NCI-H2196 (cell line): ENCODE measurements at regions not wholly inside any gene's neighbourhood (a gene's known extent, or its start where the extent isn't known, plus 50 kb on each side); places are given as distances from the start of the nearest gene placed in this dataset.

Source experiments
- DNase-seq: peaks from one replicate; lab custom pipeline; 2025; ENCODE audit not compliant: unreplicated experiment; lab: John Stamatoyannopoulos, UW

- no peak for DNase-seq
Measured at GRCh38 chr3:162103808-162104207, 607.2 kb downstream of the OTOL1 start.

- DNase-seq: no peak
Measured at GRCh38 chr3:162111861-162112260, 615.3 kb downstream of the OTOL1 start.

- no peak for DNase-seq
Measured at GRCh38 chr3:162112719-162113118, 616.1 kb downstream of the OTOL1 start.

- DNase-seq: no peak
Measured at GRCh38 chr3:162117961-162118360, 621.4 kb downstream of the OTOL1 start.

GRCh38 chr3:162119651-162120050, 623.0 kb downstream of the OTOL1 start:
- DNase-seq: no peak

- DNase-seq: no peak
Measured at GRCh38 chr3:162122405-162122804, 625.8 kb downstream of the OTOL1 start.

GRCh38 chr3:162125790-162126189, 629.2 kb downstream of the OTOL1 start:
- no peak for DNase-seq

- no peak for DNase-seq
Measured at GRCh38 chr3:162130582-162130981, 634.0 kb downstream of the OTOL1 start.

GRCh38 chr3:162132981-162133380, 636.4 kb downstream of the OTOL1 start:
- no peak for DNase-seq

- DNase-seq: no peak
Measured at GRCh38 chr3:162134571-162134970, 638.0 kb downstream of the OTOL1 start.

GRCh38 chr3:162136136-162136535, 639.5 kb downstream of the OTOL1 start:
- DNase-seq: no peak

GRCh38 chr3:162138509-162138908, 641.9 kb downstream of the OTOL1 start:
- DNase-seq: no peak

- DNase-seq: no peak
Measured at GRCh38 chr3:162139841-162140240, 643.2 kb downstream of the OTOL1 start.

- DNase-seq: no peak
Measured at GRCh38 chr3:162141272-162141791, 644.7 kb downstream of the OTOL1 start.

GRCh38 chr3:162142511-162142910, 645.9 kb downstream of the OTOL1 start:
- no peak for DNase-seq

GRCh38 chr3:162143180-162143579, 646.6 kb downstream of the OTOL1 start:
- DNase-seq: no peak

- DNase-seq: no peak
Measured at GRCh38 chr3:162147996-162148395, 651.4 kb downstream of the OTOL1 start.

- no peak for DNase-seq
Measured at GRCh38 chr3:162150790-162151189, 654.2 kb downstream of the OTOL1 start.

- no peak for DNase-seq
Measured at GRCh38 chr3:162152636-162153035, 656.0 kb downstream of the OTOL1 start.

GRCh38 chr3:162161595-162161994, 665.0 kb downstream of the OTOL1 start:
- DNase-seq: no peak

GRCh38 chr3:162165346-162165745, 668.7 kb downstream of the OTOL1 start:
- DNase-seq: no peak

- DNase-seq: no peak
Measured at GRCh38 chr3:162166543-162166942, 669.9 kb downstream of the OTOL1 start.

- no peak for DNase-seq
Measured at GRCh38 chr3:162168715-162169114, 672.1 kb downstream of the OTOL1 start.

GRCh38 chr3:162170581-162170980, 674.0 kb downstream of the OTOL1 start:
- no peak for DNase-seq
